ENCODE measurements at regions not wholly inside any gene's neighbourhood (a gene's known extent, or its start where the extent isn't known, plus 50 kb on each side); places are given as distances from the start of the nearest gene placed in this dataset.

DNA sequence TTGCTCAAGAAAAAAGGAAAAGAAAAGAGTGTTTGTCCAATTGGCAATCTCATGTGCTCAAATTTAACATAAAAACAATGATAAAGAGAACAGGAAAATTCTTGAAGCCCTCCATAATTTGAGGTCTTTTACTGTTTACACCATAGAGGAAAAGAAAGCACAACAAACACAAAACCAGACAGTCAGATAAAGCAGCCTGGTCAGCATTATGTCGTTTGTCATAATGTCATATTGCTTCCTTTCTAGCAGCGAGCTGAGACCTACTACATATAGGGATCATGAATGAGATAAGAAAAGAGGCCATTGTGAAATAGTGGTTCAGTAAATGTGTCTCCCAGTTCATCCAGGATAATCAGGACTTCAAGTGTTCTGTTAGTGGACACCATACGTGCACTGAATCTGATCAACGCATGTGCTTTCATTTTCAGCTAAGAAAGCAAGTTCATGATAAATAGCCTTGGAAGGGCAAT, 64.7 kb upstream of the SELENOP start:
- Histone ChIP-seq H3K23ac (ENCODE audit: low read length) (no peak overlapping the region), H3K4ac (ENCODE audit: low read depth, low read length) (no peak overlapping the region), H3K4me3 (ENCODE audit: low read depth, low read length) (no peak overlapping the region), H3K79me1 (ENCODE audit: low read length) (no peaks in the 10 kb centered on the region), H2AFZ (ENCODE audit: insufficient read depth, low read length, poor library complexity) (no peak overlapping the region), H2AK5ac (ENCODE audit: low read length) (no peak overlapping the region), H3K79me2 (ENCODE audit: control insufficient read depth, insufficient read depth, low read length, poor library complexity) (no peaks in the 10 kb centered on the region), H4K91ac (ENCODE audit: low read depth, low read length) (no peak overlapping the region), H4K8ac (ENCODE audit: low read depth, low read length) (no peak overlapping the region), H3K14ac (ENCODE audit: low read length) (no peak overlapping the region), H3K36me3 (ENCODE audit: control insufficient read depth in 1 of 2, insufficient read depth in 2 of 2, low read length in 2 of 2) (no peaks in the 10 kb centered on the region), H4K12ac (ENCODE audit: low read depth, low read length) (no peak overlapping the region), H3K4me2 (ENCODE audit: low read length) (no peak overlapping the region), H3K18ac (ENCODE audit: low read length) (no peak overlapping the region), H3K27ac (ENCODE audit: low read depth, low read length) (no peak overlapping the region), H3K27me3 (ENCODE audit: insufficient read depth, low read length) (no peaks in the 10 kb centered on the region), H2BK120ac (ENCODE audit: insufficient read depth, low read length, poor library complexity) (no peak overlapping the region), H3K4me1 (ENCODE audit: control insufficient read depth in 1 of 2, insufficient read depth in 2 of 2, low read length in 2 of 2) (no peaks in the 10 kb centered on the region), H2BK5ac (ENCODE audit: low read depth, low read length, poor library complexity) (no peak overlapping the region), H2BK12ac (ENCODE audit: low read length) (no peak overlapping the region), H3K9ac (ENCODE audit: low read length) (no peak overlapping the region), H3K9me3 (ENCODE audit: insufficient read depth, low read depth, low read length) (peaks cover 4% of the 10 kb centered on the region)
- no peak for DNase-seq
- WGBS (ENCODE audit: extremely low coverage, insufficient coverage, insufficient read length) = no CpG with 5 or more reads among the region's 4 CpGs

DNA sequence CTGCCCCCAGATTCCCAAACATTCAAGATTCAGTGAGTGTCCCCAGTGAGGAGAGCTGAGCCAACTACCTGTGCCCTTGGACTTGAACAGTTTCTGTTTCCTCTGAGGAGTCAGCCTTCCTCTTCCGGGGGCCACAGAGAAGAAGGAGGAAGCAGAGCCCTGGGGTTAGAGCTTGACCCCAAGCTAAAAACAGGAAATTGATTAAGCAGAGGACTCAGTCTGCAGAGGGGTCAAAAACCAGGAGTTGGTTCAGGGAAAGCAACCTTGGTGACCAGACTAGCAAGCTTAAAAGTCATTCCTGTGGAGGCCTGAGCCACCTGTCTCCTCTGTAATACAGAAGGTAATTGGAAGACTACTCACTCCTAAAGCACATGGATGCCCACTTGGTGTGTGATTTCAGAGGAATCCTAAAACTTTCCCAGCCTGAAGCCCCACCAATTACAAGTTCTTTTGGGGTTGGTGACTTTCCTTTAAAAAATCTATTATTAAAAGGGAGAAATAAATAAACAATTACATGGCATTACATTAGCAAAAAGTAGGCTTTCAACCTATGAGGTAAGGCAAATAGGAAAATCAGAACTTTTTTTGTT, 64.2 kb upstream of the SELENOP start:
- Histone ChIP-seq H4K91ac (ENCODE audit: low read depth, low read length) (no peak overlapping the region), H4K8ac (ENCODE audit: low read depth, low read length) (no peak overlapping the region), H3K4ac (ENCODE audit: low read depth, low read length) (no peak overlapping the region), H3K18ac (ENCODE audit: low read length) (no peak overlapping the region), H3K23ac (ENCODE audit: low read length) (no peak overlapping the region), H3K36me3 (ENCODE audit: control insufficient read depth in 1 of 2, insufficient read depth in 2 of 2, low read length in 2 of 2) (no peaks in the 10 kb centered on the region), H3K4me2 (ENCODE audit: low read length) (no peak overlapping the region), H3K9ac (ENCODE audit: low read length) (no peak overlapping the region), H3K4me3 (ENCODE audit: low read depth, low read length) (no peak overlapping the region), H2AK5ac (ENCODE audit: low read length) (no peak overlapping the region), H3K79me2 (ENCODE audit: control insufficient read depth, insufficient read depth, low read length, poor library complexity) (no peaks in the 10 kb centered on the region), H2AFZ (ENCODE audit: insufficient read depth, low read length, poor library complexity) (no peak overlapping the region), H3K4me1 (ENCODE audit: control insufficient read depth in 1 of 2, insufficient read depth in 2 of 2, low read length in 2 of 2) (peaks cover 0 to under 1% of the 10 kb centered on the region in 2 experiments), H3K79me1 (ENCODE audit: low read length) (no peaks in the 10 kb centered on the region), H3K14ac (ENCODE audit: low read length) (no peak overlapping the region), H3K9me3 (ENCODE audit: insufficient read depth, low read depth, low read length) (peaks cover 4% of the 10 kb centered on the region), H2BK12ac (ENCODE audit: low read length) (no peak overlapping the region), H2BK120ac (ENCODE audit: insufficient read depth, low read length, poor library complexity) (no peak overlapping the region), H3K27ac (ENCODE audit: low read depth, low read length) (no peak overlapping the region), H2BK5ac (ENCODE audit: low read depth, low read length, poor library complexity) (no peak overlapping the region), H4K12ac (ENCODE audit: low read depth, low read length) (no peak overlapping the region), H3K27me3 (ENCODE audit: insufficient read depth, low read length) (no peaks in the 10 kb centered on the region)
- no peak for DNase-seq
- no CpG with 5 or more reads among the region's 1 CpG for WGBS (ENCODE audit: extremely low coverage, insufficient coverage, insufficient read length)

DNA sequence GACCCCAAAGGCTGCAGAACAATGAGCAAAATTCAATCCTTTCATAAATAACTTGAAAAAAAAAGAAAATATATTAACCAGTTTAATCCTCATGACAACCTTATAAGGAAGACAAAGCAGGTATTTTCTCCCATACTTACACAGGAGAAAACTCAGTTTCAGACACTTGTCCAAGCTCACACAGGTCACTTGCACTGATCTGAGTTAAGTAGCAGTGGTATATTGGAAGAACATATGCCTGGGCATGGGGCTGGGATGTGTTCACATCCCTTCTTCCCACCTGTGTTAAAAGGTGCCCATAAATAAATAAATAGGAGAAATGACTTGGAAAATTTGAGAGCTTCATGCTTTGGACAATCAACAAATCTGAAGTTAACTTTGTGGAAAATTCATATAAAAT, 63.5 kb upstream of the SELENOP start:
- no peaks in the 10 kb centered on the region for H3K27me3 ChIP-seq (ENCODE audit: insufficient read depth, low read length)
- H3K4me3 ChIP-seq (ENCODE audit: low read depth, low read length) = no peak overlapping the region
- H4K8ac ChIP-seq (ENCODE audit: low read depth, low read length) = no peak overlapping the region
- no peak overlapping the region for H4K12ac ChIP-seq (ENCODE audit: low read depth, low read length)
- no peak overlapping the region for H3K4ac ChIP-seq (ENCODE audit: low read depth, low read length)
- H3K18ac ChIP-seq (ENCODE audit: low read length) = no peak overlapping the region
- no peaks in the 10 kb centered on the region for H3K79me2 ChIP-seq (ENCODE audit: control insufficient read depth, insufficient read depth, low read length, poor library complexity)
- H2BK12ac ChIP-seq (ENCODE audit: low read length) = no peak overlapping the region
- H2AFZ ChIP-seq (ENCODE audit: insufficient read depth, low read length, poor library complexity) = no peak overlapping the region
- no peaks in the 10 kb centered on the region for H3K36me3 ChIP-seq (ENCODE audit: control insufficient read depth in 1 of 2, insufficient read depth in 2 of 2, low read length in 2 of 2)
- H3K4me2 ChIP-seq (ENCODE audit: low read length) = no peak overlapping the region
- peaks cover 4% of the 10 kb centered on the region for H3K9me3 ChIP-seq (ENCODE audit: insufficient read depth, low read depth, low read length)
- H3K79me1 ChIP-seq (ENCODE audit: low read length) = no peaks in the 10 kb centered on the region
- no peak overlapping the region for H2AK5ac ChIP-seq (ENCODE audit: low read length)
- no peak overlapping the region for H2BK5ac ChIP-seq (ENCODE audit: low read depth, low read length, poor library complexity)
- no peak overlapping the region for H3K23ac ChIP-seq (ENCODE audit: low read length)
- no peak overlapping the region for H2BK120ac ChIP-seq (ENCODE audit: insufficient read depth, low read length, poor library complexity)
- no peak overlapping the region for H3K27ac ChIP-seq (ENCODE audit: low read depth, low read length)
- no peak overlapping the region for H4K91ac ChIP-seq (ENCODE audit: low read depth, low read length)
- no peak overlapping the region for H3K14ac ChIP-seq (ENCODE audit: low read length)
- no peak for DNase-seq
- peaks cover 0 to 6% of the 10 kb centered on the region in 2 experiments for H3K4me1 ChIP-seq (ENCODE audit: control insufficient read depth in 1 of 2, insufficient read depth in 2 of 2, low read length in 2 of 2)
- no peak overlapping the region for H3K9ac ChIP-seq (ENCODE audit: low read length)

DNA sequence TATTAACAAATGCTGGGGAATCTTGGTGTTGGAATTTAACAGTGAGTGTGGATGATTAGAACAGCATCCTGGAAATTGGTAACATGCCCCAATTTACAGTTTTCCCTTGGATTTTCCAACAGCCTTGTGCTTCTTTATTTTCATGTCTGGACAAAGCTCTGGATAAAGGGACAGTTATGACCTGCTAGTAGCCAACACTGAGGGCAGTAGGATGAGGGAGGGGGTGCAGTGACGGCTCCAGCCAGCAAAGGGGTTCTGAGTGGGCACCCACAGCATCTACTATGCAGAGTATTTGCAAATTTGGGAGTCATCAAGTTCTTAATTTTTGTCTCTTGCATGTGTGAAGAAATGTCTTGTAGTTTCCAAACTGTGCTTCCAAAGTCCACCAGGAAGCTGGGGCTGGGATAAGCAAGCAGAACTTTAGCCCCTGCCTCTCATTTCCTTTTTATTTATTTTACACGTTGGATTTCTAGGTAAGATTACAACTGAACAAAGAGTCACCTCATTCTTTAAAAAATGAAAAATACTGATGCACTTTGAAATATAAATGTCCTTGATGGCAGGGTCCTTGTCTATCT, 63.0 kb upstream of the SELENOP start:
- Histone ChIP-seq H2BK5ac (ENCODE audit: low read depth, low read length, poor library complexity) (no peak overlapping the region), H3K9ac (ENCODE audit: low read length) (no peak overlapping the region), H3K9me3 (ENCODE audit: insufficient read depth, low read depth, low read length) (peaks cover 4% of the 10 kb centered on the region), H3K4ac (ENCODE audit: low read depth, low read length) (no peak overlapping the region), H2BK120ac (ENCODE audit: insufficient read depth, low read length, poor library complexity) (no peak overlapping the region), H3K27me3 (ENCODE audit: insufficient read depth, low read length) (no peaks in the 10 kb centered on the region), H2BK12ac (ENCODE audit: low read length) (no peak overlapping the region), H3K14ac (ENCODE audit: low read length) (no peak overlapping the region), H3K4me2 (ENCODE audit: low read length) (no peak overlapping the region), H3K18ac (ENCODE audit: low read length) (no peak overlapping the region), H4K8ac (ENCODE audit: low read depth, low read length) (no peak overlapping the region), H3K79me1 (ENCODE audit: low read length) (no peaks in the 10 kb centered on the region), H3K4me1 (ENCODE audit: control insufficient read depth in 1 of 2, insufficient read depth in 2 of 2, low read length in 2 of 2) (peaks cover 0 to 6% of the 10 kb centered on the region in 2 experiments), H3K4me3 (ENCODE audit: low read depth, low read length) (no peak overlapping the region), H4K91ac (ENCODE audit: low read depth, low read length) (no peak overlapping the region), H3K36me3 (ENCODE audit: control insufficient read depth in 1 of 2, insufficient read depth in 2 of 2, low read length in 2 of 2) (no peaks in the 10 kb centered on the region), H2AK5ac (ENCODE audit: low read length) (no peak overlapping the region), H3K27ac (ENCODE audit: low read depth, low read length) (no peak overlapping the region), H2AFZ (ENCODE audit: insufficient read depth, low read length, poor library complexity) (no peak overlapping the region), H3K23ac (ENCODE audit: low read length) (no peak overlapping the region), H4K12ac (ENCODE audit: low read depth, low read length) (no peak overlapping the region), H3K79me2 (ENCODE audit: control insufficient read depth, insufficient read depth, low read length, poor library complexity) (no peaks in the 10 kb centered on the region)
- DNase-seq = no peak
- WGBS (ENCODE audit: extremely low coverage, insufficient coverage, insufficient read length) = no CpG with 5 or more reads among the region's 2 CpGs
